NCI-H2107 treated with DMSO at 0.1 percent for 48 hours (cell line): ENCODE measurements at regions not wholly inside any gene's neighbourhood (a gene's known extent, or its start where the extent isn't known, plus 50 kb on each side); places are given as distances from the start of the nearest gene placed in this dataset.
A peak's percentile ranks its signal among the peaks of the same experiment; 100 is the strongest.
"Not testable (repeated sequence)": the region's sequence is repeated elsewhere in the genome, so short reads cannot be mapped to it uniquely, and the experiment has no call there.

Source experiments
- DNase-seq: peaks from one replicate; lab custom pipeline; 2025; ENCODE audit not compliant: unreplicated experiment; lab: John Stamatoyannopoulos, UW

- no peak for DNase-seq
Measured at GRCh38 chrX:69431420-69431819, 72.7 kb upstream of the NALF2 start.

- DNase-seq = no peak
Measured at GRCh38 chrX:69430785-69431184, 73.3 kb upstream of the NALF2 start.

GRCh38 chrX:69429339-69430015 is 74.6 kb upstream of the NALF2 start:
- no peak for DNase-seq

GRCh38 chrX:69428216-69428615 is 75.9 kb upstream of the NALF2 start:
- DNase-seq = no peak

- DNase-seq = no peak
Measured at GRCh38 chrX:69424910-69425309, 79.2 kb upstream of the NALF2 start.

- DNase-seq = peak; percentile 6
Measured at GRCh38 chrX:69424161-69424560, 80.0 kb upstream of the NALF2 start.

- DNase-seq = not testable (repeated sequence)
Measured at GRCh38 chrX:69422208-69422607, 81.9 kb upstream of the NALF2 start.

- no peak for DNase-seq
Measured at GRCh38 chrX:69415698-69416097, 88.4 kb upstream of the NALF2 start.

- no peak for DNase-seq
Measured at GRCh38 chrX:69412661-69413060, 91.5 kb upstream of the NALF2 start.

- no peak for DNase-seq
Measured at GRCh38 chrX:69398881-69399280, 105.2 kb upstream of the NALF2 start.

- DNase-seq = no peak
Measured at GRCh38 chrX:69396916-69397315, 107.2 kb upstream of the NALF2 start.

- no peak for DNase-seq
Measured at GRCh38 chrX:69395306-69395705, 108.8 kb upstream of the NALF2 start.

GRCh38 chrX:69389101-69389501 is 115.0 kb upstream of the NALF2 start:
- no peak for DNase-seq

GRCh38 chrX:69388526-69388925 is 115.6 kb upstream of the NALF2 start:
- DNase-seq = no peak

GRCh38 chrX:69387567-69388487 is 116.3 kb upstream of the NALF2 start:
- DNase-seq = no peak

- DNase-seq = no peak
Measured at GRCh38 chrX:69386681-69387080, 117.4 kb upstream of the NALF2 start.

GRCh38 chrX:69379412-69379811 is 124.7 kb upstream of the NALF2 start:
- DNase-seq = no peak

- no peak for DNase-seq
Measured at GRCh38 chrX:69374569-69374968, 129.6 kb upstream of the NALF2 start.

- DNase-seq = no peak
Measured at GRCh38 chrX:69372435-69372834, 131.7 kb upstream of the NALF2 start.

- DNase-seq = no peak
Measured at GRCh38 chrX:69371159-69371558, 133.0 kb upstream of the NALF2 start.

GRCh38 chrX:69369999-69370398 is 134.1 kb upstream of the NALF2 start:
- no peak for DNase-seq

GRCh38 chrX:69366183-69366582 is 137.9 kb upstream of the NALF2 start:
- DNase-seq = no peak
